OCI-LY3 (cell line): ENCODE measurements at regions not wholly inside any gene's neighbourhood (a gene's known extent, or its start where the extent isn't known, plus 50 kb on each side); places are given as distances from the start of the nearest gene placed in this dataset.

ENCODE experiments used
- H2AFZ ChIP-seq: fragments of 200-600, 300-600 bp; shearing (Covaris generic); 2 replicates; pipeline ENCODE4 v1.6.0; 2014; ENCODE audit warnings: antibody characterized with exemption, low read depth, low read length
- H3K27ac ChIP-seq: fragments of 200-600, 300-600 bp; sonication (generic); 2 replicates; pipeline ENCODE4 v1.5.1; 2014; ENCODE audit warnings: mild to moderate bottlenecking, low read length, moderate library complexity, mixed read lengths
- H3K27me3 ChIP-seq: fragments of 200-600, 300-600 bp; sonication (generic); 2 replicates; pipeline ENCODE4 v1.6.1; 2014; ENCODE audit warnings: low read depth, low read length, mixed read lengths
- H3K36me3 ChIP-seq: fragments of 200-600, 300-600 bp; sonication (generic); replicated peaks from 2 replicates; pipeline ENCODE3; 2014; ENCODE audit warnings: low read depth, low read length, mixed read lengths
- H3K4me1 ChIP-seq: fragments of 300-600, 200-600 bp; sonication (generic); 2 replicates; pipeline ENCODE4 v1.6.1; 2014; ENCODE audit warnings: low read length, mixed read lengths
- H3K4me2 ChIP-seq: fragments of 200-600, 300-600 bp; sonication (generic); 2 replicates; pipeline ENCODE4 v1.6.1; 2014; ENCODE audit warnings: low read length, mixed read lengths
- H3K4me3 ChIP-seq: fragments of 300-600, 200-600 bp; sonication (generic); 2 replicates; pipeline ENCODE4 v1.5.1; 2014; ENCODE audit warnings: antibody characterized with exemption, mild to moderate bottlenecking, low read length, moderate library complexity
- H3K79me2 ChIP-seq: fragments of 300-600, 200-600 bp; shearing (Covaris generic); 2 replicates; pipeline ENCODE4 v1.6.1; 2014; ENCODE audit warnings: mild to moderate bottlenecking, low read length, mixed read lengths
- H3K9ac ChIP-seq: fragments of 300-600, 200-600 bp; shearing (Covaris generic); 2 replicates; pipeline ENCODE4 v1.6.0; 2014; ENCODE audit warnings: mild to moderate bottlenecking, low read length, moderate library complexity
- H3K9me3 ChIP-seq: fragments of 200-600, 300-600 bp; shearing (Covaris generic); 2 replicates; pipeline ENCODE4 v1.6.1; 2014; ENCODE audit warnings: low read length, mixed read lengths; ENCODE audit not compliant: insufficient read depth
- H4K20me1 ChIP-seq: fragments of 200-600, 300-600 bp; sonication (generic); 2 replicates; pipeline ENCODE4 v1.6.1; 2016; ENCODE audit warnings: low read length, mixed read lengths; ENCODE audit not compliant: insufficient read depth
- CTCF ChIP-seq: fragments of 200-600, 300-600 bp; sonication (generic); IDR thresholded peaks from 2 replicates; pipeline ENCODE4 v1.5.1; 2014; ENCODE audit warnings: antibody characterized with exemption, low read length, low read depth
- EZH2phosphoT487 ChIP-seq: fragments of 200-600 bp; shearing (Covaris generic); IDR thresholded peaks from 2 replicates; pipeline ENCODE4 v1.6.1; 2018; ENCODE audit warnings: antibody characterized with exemption, mixed run types, low read depth

GRCh38 chr6:113052506-113052905 is 705.4 kb downstream of the RFPL4B start:
- H3K9ac ChIP-seq, result no peak overlapping the region
- no peaks in the 10 kb centered on the region for H4K20me1 ChIP-seq
- H3K4me2 ChIP-seq, result no peak overlapping the region
- H2AFZ ChIP-seq, result no peak overlapping the region
- no peak for TF ChIP-seq CTCF
- no peak for TF ChIP-seq EZH2phosphoT487
- H3K27ac ChIP-seq, result no peak overlapping the region
- H3K9me3 ChIP-seq, result no peaks in the 10 kb centered on the region
- H3K27me3 ChIP-seq, result no peaks in the 10 kb centered on the region
- no peaks in the 10 kb centered on the region for H3K4me1 ChIP-seq
- no peak overlapping the region for H3K4me3 ChIP-seq
- no peaks in the 10 kb centered on the region for H3K36me3 ChIP-seq
- H3K79me2 ChIP-seq, result no peaks in the 10 kb centered on the region

GRCh38 chr6:113055061-113055460 is 707.9 kb downstream of the RFPL4B start:
- TF ChIP-seq EZH2phosphoT487 (no peak), CTCF (no peak)
- Histone ChIP-seq H3K27me3 (no peaks in the 10 kb centered on the region), H3K36me3 (no peaks in the 10 kb centered on the region), H4K20me1 (no peaks in the 10 kb centered on the region), H3K9me3 (no peaks in the 10 kb centered on the region), H3K79me2 (no peaks in the 10 kb centered on the region), H3K4me2 (no peak overlapping the region), H3K9ac (no peak overlapping the region), H2AFZ (no peak overlapping the region), H3K4me1 (no peaks in the 10 kb centered on the region), H3K27ac (no peak overlapping the region), H3K4me3 (no peak overlapping the region)

GRCh38 chr6:113055998-113056397 is 708.9 kb downstream of the RFPL4B start:
- no peak overlapping the region for H2AFZ ChIP-seq
- no peaks in the 10 kb centered on the region for H3K9me3 ChIP-seq
- no peaks in the 10 kb centered on the region for H3K79me2 ChIP-seq
- no peaks in the 10 kb centered on the region for H4K20me1 ChIP-seq
- H3K27ac ChIP-seq, result no peak overlapping the region
- H3K4me1 ChIP-seq, result no peaks in the 10 kb centered on the region
- H3K9ac ChIP-seq, result no peak overlapping the region
- TF ChIP-seq EZH2phosphoT487, result no peak
- no peak for TF ChIP-seq CTCF
- no peak overlapping the region for H3K4me3 ChIP-seq
- no peaks in the 10 kb centered on the region for H3K36me3 ChIP-seq
- H3K4me2 ChIP-seq, result no peak overlapping the region
- H3K27me3 ChIP-seq, result no peaks in the 10 kb centered on the region

- Histone ChIP-seq H3K4me2 (no peak overlapping the region), H3K4me3 (no peak overlapping the region), H3K27ac (no peak overlapping the region), H3K27me3 (no peaks in the 10 kb centered on the region), H2AFZ (no peak overlapping the region), H3K9me3 (no peaks in the 10 kb centered on the region), H3K36me3 (no peaks in the 10 kb centered on the region), H4K20me1 (no peaks in the 10 kb centered on the region), H3K4me1 (no peaks in the 10 kb centered on the region), H3K79me2 (no peaks in the 10 kb centered on the region), H3K9ac (no peak overlapping the region)
- TF ChIP-seq EZH2phosphoT487 (no peak), CTCF (no peak)
Measured at GRCh38 chr6:113057567-113058053, 710.5 kb downstream of the RFPL4B start.
